ENCODE measurements at regions not wholly inside any gene's neighbourhood (a gene's known extent, or its start where the extent isn't known, plus 50 kb on each side); places are given as distances from the start of the nearest gene placed in this dataset.

DNA sequence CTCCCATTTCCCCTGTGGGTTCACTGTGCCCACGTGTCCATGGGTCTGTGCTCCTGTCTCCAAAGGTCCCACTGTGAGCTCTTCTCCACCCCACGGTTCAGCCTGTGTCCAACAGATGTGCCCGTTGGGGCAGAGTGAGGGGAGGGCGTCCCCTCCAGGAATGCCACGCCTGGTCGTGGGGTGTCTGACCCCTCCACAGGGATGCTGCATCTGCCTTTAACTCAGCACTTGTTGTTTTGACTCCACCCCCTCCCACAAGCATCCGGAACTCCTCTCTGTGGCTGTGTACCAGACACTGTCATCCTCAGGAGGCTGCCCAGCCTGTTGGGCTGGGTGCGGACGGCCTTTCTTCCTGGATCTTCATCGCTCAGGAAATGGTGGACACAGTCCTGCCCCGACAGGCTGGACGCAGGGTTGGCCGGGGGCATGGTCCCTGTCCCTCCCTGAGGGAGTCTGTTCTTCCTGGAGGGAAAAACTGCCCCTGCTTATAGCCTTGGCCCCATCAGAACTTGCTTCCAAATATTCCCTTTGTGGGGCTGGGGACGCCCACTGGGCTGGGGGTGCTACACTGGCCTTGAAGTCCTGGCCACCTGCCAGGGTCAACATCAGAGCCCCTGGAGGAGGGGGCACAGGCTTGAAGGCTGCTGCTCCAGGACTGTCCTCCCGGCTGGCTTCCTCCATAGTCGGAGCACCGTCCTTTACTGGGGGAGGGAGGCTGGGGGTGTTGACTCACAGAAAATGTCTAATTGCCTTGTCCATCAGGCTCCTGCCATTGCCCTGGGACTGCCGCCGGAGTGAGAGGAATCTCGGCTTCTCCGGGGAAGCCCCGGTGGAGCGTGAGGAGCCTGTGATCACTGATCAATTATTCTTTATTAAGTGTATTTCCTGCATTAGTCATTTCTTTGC lies 182.0 kb upstream of the C1orf174 start:
- H3K36me3 ChIP-seq (ENCODE audit: control insufficient read depth, insufficient read depth, low read length) = no peaks in the 10 kb centered on the region
- no peak overlapping the region for H3K4me3 ChIP-seq (ENCODE audit: low read length)
- no CpG with 5 or more reads among the region's 23 CpGs for WGBS (ENCODE audit: insufficient coverage, low lambda C conversion rate)
- H3K27ac ChIP-seq (ENCODE audit: low read length) = no peak overlapping the region
- H3K27me3 ChIP-seq (ENCODE audit: control insufficient read depth, insufficient read depth, low read length) = no peaks in the 10 kb centered on the region
- no peak for DNase-seq
- H3K9me3 ChIP-seq (ENCODE audit: control insufficient read depth, low read depth, low read length) = no peaks in the 10 kb centered on the region
- H3K4me1 ChIP-seq (ENCODE audit: control insufficient read depth, insufficient read depth, low read length) = no peaks in the 10 kb centered on the region

DNA sequence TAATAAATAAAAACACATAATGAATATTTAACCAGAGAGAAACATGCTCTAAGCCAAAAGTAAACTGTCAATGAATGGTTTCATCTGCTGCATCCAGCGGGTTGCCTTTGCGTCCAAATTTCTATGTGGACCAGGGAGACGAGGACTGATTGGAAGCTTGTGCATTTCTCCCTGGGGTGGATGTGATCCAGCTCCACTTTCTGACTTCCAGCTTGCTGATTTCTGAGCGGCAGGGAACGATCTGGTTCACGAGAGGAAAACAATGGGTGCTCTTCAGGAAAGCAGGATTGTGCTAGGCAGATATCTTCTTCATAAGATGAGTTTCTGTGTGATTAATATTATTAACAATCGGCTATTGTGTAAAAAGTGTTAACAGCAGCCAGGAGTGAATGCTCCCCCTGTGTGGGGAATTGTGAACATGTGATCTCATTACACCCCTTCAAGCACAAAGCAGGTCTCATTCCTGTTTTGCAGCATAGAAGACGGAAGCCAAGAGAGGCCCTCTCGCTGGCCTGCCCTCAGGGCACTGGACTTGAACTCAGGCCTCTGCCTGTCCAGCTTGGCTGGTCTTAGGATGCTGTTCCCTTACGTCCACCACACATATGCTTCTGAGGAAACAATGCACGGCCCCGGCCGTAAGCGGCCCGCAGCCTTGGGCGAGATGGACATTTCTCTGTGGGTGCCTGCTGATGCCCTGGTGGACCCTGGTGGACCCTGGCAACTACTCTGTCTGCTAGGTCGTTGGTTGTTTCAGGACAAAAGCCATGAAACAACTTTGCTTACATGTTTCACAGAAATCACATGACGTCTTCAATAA lies 183.4 kb upstream of the C1orf174 start:
- H3K9me3 ChIP-seq (ENCODE audit: control insufficient read depth, low read depth, low read length) = no peaks in the 10 kb centered on the region
- H3K27ac ChIP-seq (ENCODE audit: low read length) = no peak overlapping the region
- WGBS (ENCODE audit: insufficient coverage, low lambda C conversion rate) = 40% methylated on average over 1 of the region's 18 CpGs
- no peak for DNase-seq
- H3K4me1 ChIP-seq (ENCODE audit: control insufficient read depth, insufficient read depth, low read length) = no peaks in the 10 kb centered on the region
- no peaks in the 10 kb centered on the region for H3K36me3 ChIP-seq (ENCODE audit: control insufficient read depth, insufficient read depth, low read length)
- no peaks in the 10 kb centered on the region for H3K27me3 ChIP-seq (ENCODE audit: control insufficient read depth, insufficient read depth, low read length)
- H3K4me3 ChIP-seq (ENCODE audit: low read length) = no peak overlapping the region

DNA sequence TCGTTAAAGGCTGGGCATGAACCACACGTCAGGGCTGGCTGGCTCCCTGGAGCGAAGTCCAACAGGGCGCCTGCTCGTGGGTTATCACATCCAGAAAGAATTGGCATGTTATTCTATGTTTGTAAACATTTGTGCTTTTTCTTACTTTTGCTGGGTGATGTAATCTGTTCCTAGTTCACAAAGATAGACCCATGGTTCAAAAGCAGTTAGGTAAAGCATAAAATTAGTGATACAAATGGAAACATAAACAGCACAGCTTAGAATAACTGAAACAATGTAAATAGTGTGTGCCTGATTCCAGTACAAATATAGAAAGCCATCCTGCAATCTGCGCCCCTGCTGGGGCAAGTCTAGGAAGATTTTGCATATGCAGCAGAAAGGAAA lies 184.0 kb upstream of the C1orf174 start:
- Histone ChIP-seq H3K36me3 (ENCODE audit: control insufficient read depth, insufficient read depth, low read length) (no peaks in the 10 kb centered on the region), H3K27ac (ENCODE audit: low read length) (no peak overlapping the region), H3K4me3 (ENCODE audit: low read length) (no peak overlapping the region), H3K9me3 (ENCODE audit: control insufficient read depth, low read depth, low read length) (no peaks in the 10 kb centered on the region), H3K27me3 (ENCODE audit: control insufficient read depth, insufficient read depth, low read length) (no peaks in the 10 kb centered on the region), H3K4me1 (ENCODE audit: control insufficient read depth, insufficient read depth, low read length) (no peaks in the 10 kb centered on the region)
- DNase-seq = peak; percentile 68 to 86
- 27% methylated on average over 3 of the region's 6 CpGs for WGBS (ENCODE audit: insufficient coverage, low lambda C conversion rate)

DNA sequence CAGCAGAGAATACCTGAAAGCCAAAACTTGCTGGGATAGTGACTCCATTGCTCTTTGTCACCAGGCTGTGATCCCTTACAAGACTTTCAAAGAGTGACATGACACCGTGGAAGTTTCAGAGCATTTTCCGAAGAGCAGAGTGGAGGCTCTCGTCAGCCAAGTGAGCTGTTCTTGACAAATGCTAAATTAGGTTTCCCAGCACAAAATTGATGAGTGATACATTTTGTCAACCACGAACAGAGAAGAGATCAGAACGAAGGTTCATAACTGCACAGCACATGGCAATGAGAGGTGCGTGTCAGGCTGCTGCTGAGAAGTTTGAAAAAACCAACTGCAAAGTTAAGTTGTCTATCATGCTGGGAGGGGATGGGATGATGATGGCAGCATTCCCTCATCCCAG lies 184.4 kb upstream of the C1orf174 start:
- Histone ChIP-seq H3K4me1 (ENCODE audit: control insufficient read depth, insufficient read depth, low read length) (no peaks in the 10 kb centered on the region), H3K9me3 (ENCODE audit: control insufficient read depth, low read depth, low read length) (no peaks in the 10 kb centered on the region), H3K4me3 (ENCODE audit: low read length) (no peak overlapping the region), H3K36me3 (ENCODE audit: control insufficient read depth, insufficient read depth, low read length) (no peaks in the 10 kb centered on the region), H3K27ac (ENCODE audit: low read length) (no peak overlapping the region), H3K27me3 (ENCODE audit: control insufficient read depth, insufficient read depth, low read length) (no peaks in the 10 kb centered on the region)
- no peak for DNase-seq
- no CpG with 5 or more reads among the region's 6 CpGs for WGBS (ENCODE audit: insufficient coverage, low lambda C conversion rate)

DNA sequence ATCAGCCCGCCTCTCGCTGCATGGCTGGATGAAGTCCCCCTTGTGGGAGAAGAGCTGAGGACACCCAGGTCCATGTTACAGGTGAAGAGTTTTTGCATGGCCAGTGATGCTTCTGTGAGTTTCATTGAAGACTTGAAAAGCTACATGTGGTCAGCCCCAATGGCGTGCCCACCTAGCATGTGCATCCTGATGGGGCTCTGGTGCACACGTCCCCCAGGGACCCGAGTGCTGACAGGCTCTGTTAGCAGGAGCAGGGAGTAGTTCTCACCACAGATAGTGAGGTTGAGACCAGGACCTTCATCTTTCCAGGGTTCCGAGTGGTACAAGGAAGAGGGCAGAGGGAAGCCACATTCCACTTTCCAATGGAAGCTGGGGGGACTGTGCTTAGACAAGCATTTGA lies 184.8 kb upstream of the C1orf174 start:
- WGBS (ENCODE audit: insufficient coverage, low lambda C conversion rate) = no CpG with 5 or more reads among the region's 6 CpGs

DNA sequence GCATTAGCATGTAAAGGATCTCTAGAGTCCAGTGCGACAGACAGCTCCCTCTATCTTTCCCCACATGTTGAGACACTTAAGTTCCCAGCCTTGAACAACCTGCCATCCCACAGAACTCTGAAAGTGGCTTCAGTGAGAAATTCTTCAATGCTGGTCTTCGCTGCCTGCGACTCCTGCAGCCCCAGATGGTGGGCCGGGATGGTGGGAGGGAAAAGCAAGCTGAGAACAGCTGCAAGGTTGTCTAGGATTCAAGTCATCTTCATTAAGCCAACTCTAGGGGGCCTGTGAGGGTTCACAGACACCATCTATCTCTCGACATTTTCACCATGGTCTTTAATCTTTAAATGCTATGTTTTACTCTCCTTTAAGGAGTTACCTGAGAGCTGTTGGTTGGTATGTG lies 185.5 kb upstream of the C1orf174 start:
- H3K27ac ChIP-seq (ENCODE audit: low read length) = no peak overlapping the region
- H3K4me3 ChIP-seq (ENCODE audit: low read length) = no peak overlapping the region
- H3K27me3 ChIP-seq (ENCODE audit: control insufficient read depth, insufficient read depth, low read length) = no peaks in the 10 kb centered on the region
- no peaks in the 10 kb centered on the region for H3K4me1 ChIP-seq (ENCODE audit: control insufficient read depth, insufficient read depth, low read length)
- no CpG with 5 or more reads among the region's 5 CpGs for WGBS (ENCODE audit: insufficient coverage, low lambda C conversion rate)
- H3K9me3 ChIP-seq (ENCODE audit: control insufficient read depth, low read depth, low read length) = no peaks in the 10 kb centered on the region
- no peaks in the 10 kb centered on the region for H3K36me3 ChIP-seq (ENCODE audit: control insufficient read depth, insufficient read depth, low read length)
- no peak for DNase-seq

More for the DNA sequence above, 184.8 kb upstream of the C1orf174 start:
- DNase-seq = no peak
- H3K4me1 ChIP-seq (ENCODE audit: control insufficient read depth, insufficient read depth, low read length) = no peaks in the 10 kb centered on the region
- H3K27me3 ChIP-seq (ENCODE audit: control insufficient read depth, insufficient read depth, low read length) = no peaks in the 10 kb centered on the region
- H3K27ac ChIP-seq (ENCODE audit: low read length) = no peak overlapping the region
- H3K36me3 ChIP-seq (ENCODE audit: control insufficient read depth, insufficient read depth, low read length) = no peaks in the 10 kb centered on the region
- no peaks in the 10 kb centered on the region for H3K9me3 ChIP-seq (ENCODE audit: control insufficient read depth, low read depth, low read length)
- no peak overlapping the region for H3K4me3 ChIP-seq (ENCODE audit: low read length)

DNA sequence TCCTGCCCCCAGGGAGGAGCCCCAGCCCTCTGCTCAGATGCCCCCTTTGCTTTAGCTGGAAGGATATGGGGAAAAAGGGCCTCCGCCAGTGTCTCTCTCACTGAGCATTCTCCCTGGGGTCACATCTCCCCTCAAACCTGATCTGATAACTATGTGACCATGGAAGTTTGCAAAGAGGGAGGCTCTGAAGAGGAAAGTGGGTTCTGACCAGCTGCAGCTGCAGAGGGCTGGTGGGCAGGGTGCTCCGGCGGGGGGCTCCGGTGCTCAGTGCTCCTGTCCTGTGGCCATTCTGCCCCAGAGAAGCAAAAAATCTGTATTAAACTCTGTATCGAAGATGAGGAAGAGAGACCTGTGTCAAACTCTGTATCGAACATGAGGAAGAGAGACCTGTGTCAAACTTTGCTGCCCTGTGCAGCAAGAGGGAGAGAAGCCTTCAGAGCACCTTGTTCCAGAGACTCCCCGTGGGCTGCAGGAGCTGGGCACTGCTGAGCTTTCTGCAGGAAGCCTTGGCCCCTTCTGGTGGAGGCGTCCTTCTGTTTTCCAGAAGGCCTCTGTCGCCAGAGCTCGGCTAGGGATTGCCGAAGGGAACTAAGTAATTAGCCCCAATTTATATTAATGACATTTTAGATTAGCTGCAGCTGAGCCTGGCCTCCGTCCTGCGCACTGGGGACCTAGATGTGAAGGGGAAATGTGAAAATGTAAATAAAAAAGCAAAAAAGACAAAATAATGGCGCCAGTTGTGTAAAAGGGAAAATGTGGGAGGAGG lies 186.2 kb upstream of the C1orf174 start:
- H3K4me1 ChIP-seq (ENCODE audit: control insufficient read depth, insufficient read depth, low read length) = no peaks in the 10 kb centered on the region
- H3K36me3 ChIP-seq (ENCODE audit: control insufficient read depth, insufficient read depth, low read length) = no peaks in the 10 kb centered on the region
- WGBS (ENCODE audit: insufficient coverage, low lambda C conversion rate) = 80% methylated on average over 1 of the region's 14 CpGs
- no peak overlapping the region for H3K4me3 ChIP-seq (ENCODE audit: low read length)
- H3K9me3 ChIP-seq (ENCODE audit: control insufficient read depth, low read depth, low read length) = no peaks in the 10 kb centered on the region
- no peak for DNase-seq
- no peak overlapping the region for H3K27ac ChIP-seq (ENCODE audit: low read length)
- no peaks in the 10 kb centered on the region for H3K27me3 ChIP-seq (ENCODE audit: control insufficient read depth, insufficient read depth, low read length)

DNA sequence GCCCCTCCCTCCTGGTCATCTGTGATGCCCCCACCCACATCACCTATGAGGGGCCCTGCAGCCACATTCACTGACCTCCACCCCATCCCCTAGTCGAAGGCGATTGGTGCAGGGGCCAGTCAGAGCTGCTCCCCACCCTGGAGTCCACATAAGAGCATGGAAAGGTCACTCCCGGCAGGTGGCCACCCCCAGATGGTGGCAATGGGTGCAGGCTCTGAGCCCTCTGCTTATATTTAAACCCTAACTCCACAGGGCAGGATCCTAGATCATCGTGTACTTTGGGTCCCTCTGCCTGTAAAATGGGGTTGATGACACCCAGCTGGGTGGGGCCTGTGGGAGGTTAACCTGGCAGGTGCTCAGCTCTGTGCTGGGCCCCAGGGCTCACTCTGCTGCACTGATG lies 186.8 kb upstream of the C1orf174 start:
- Histone ChIP-seq H3K4me3 (ENCODE audit: low read length) (no peak overlapping the region), H3K4me1 (ENCODE audit: control insufficient read depth, insufficient read depth, low read length) (no peaks in the 10 kb centered on the region), H3K9me3 (ENCODE audit: control insufficient read depth, low read depth, low read length) (no peaks in the 10 kb centered on the region), H3K36me3 (ENCODE audit: control insufficient read depth, insufficient read depth, low read length) (no peaks in the 10 kb centered on the region), H3K27me3 (ENCODE audit: control insufficient read depth, insufficient read depth, low read length) (no peaks in the 10 kb centered on the region), H3K27ac (ENCODE audit: low read length) (no peak overlapping the region)
- DNase-seq = no peak
- no CpG with 5 or more reads among the region's 4 CpGs for WGBS (ENCODE audit: insufficient coverage, low lambda C conversion rate)

DNA sequence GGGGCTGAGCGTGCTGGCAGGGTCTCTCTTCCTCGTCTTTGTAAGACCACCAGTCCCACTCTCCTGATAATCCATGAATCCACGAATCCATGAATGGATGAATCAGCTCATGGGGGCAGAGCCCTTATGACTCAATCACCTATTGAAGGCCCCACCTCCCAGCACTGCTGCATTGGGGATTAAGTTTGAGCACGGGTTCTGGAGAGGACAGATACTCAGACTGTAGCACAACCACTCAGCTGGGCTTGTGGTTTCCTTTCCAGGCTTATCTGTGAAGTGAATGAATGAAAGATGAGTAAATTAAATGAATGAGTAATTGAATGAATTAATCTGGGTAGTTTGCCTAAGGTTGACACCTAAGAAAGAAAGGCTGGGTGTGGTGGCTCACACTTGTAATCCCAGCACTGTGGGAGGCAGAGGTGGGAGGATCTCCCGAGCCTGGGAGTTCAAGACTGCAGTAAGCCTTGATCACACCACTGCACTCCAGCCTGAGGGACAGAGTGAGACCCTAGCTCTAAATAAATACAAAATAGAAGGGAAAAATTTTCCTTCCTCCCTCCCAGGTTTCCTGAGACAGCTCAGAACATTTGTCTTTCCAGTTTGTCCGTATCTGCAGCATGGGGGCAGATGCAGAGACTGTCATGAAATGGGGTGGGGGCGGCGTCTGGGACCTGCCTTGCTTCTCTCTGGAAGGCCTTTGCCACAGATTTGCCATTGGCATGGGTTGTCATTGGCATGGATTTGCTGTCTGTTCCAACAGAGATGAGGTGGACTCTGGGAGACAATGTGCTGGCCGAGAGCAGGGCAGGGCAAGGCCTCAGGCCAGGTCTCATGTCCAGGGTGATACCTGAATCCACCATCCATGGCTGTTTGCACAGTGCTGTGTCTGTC lies 187.7 kb upstream of the C1orf174 start:
- Histone ChIP-seq H3K36me3 (ENCODE audit: control insufficient read depth, insufficient read depth, low read length) (no peaks in the 10 kb centered on the region), H3K4me3 (ENCODE audit: low read length) (no peak overlapping the region), H3K27ac (ENCODE audit: low read length) (no peak overlapping the region), H3K9me3 (ENCODE audit: control insufficient read depth, low read depth, low read length) (no peaks in the 10 kb centered on the region), H3K4me1 (ENCODE audit: control insufficient read depth, insufficient read depth, low read length) (no peaks in the 10 kb centered on the region), H3K27me3 (ENCODE audit: control insufficient read depth, insufficient read depth, low read length) (no peaks in the 10 kb centered on the region)
- no peak for DNase-seq
- no CpG with 5 or more reads among the region's 9 CpGs for WGBS (ENCODE audit: insufficient coverage, low lambda C conversion rate)
